ENCODE measurements at regions not wholly inside any gene's neighbourhood (a gene's known extent, or its start where the extent isn't known, plus 50 kb on each side); places are given as distances from the start of the nearest gene placed in this dataset.

- DNase-seq (ENCODE audit: low read depth in 2 of 3, low spot score in 2 of 3), result no peak
These were observed 125.0 kb upstream of the MEF2A start for GRCh38 chr15:99440551-99441443.

DNA sequence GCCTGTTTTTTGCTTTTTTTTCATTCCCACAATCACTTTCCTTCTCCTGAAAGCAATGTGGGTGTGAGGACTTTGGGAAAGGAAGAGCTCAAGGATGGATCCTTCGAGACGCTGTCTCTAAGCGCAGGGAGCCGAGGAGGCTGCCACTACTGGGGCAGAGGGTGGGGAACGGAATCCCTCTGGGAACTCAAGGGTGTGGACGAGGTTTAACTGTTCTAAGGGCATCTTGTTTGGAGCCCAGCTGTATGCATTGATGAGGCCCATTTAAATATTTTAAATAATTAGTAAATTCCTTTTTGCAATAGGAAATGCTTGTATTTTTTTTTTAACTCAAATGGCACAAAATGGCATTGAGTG, 124.4 kb upstream of the MEF2A start:
- no peak for DNase-seq (ENCODE audit: low read depth in 2 of 3, low spot score in 2 of 3)

DNA sequence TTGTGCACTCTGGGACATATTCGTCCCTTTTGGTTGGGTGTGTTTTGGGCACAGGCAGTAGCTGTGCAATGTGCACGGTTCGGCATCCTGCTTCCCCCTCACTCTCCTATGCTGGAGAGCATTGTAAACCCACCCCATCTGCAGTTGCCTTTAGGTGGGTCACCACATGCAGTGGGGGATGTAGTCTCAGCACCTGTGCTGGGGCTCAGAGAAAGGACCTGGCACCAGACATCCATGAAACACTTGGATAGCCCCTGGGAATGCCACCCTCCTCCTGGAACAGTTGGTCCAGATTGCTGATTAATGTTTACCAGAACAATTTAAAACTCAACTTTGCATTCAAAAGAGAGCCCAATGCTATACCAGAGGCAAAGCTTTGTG, 123.9 kb upstream of the MEF2A start:
- DNase-seq (ENCODE audit: low read depth in 2 of 3, low spot score in 2 of 3), result no peak

- DNase-seq (ENCODE audit: low read depth in 2 of 3, low spot score in 2 of 3), result no peak
These were observed 123.4 kb upstream of the MEF2A start for GRCh38 chr15:99442252-99442897.

DNA sequence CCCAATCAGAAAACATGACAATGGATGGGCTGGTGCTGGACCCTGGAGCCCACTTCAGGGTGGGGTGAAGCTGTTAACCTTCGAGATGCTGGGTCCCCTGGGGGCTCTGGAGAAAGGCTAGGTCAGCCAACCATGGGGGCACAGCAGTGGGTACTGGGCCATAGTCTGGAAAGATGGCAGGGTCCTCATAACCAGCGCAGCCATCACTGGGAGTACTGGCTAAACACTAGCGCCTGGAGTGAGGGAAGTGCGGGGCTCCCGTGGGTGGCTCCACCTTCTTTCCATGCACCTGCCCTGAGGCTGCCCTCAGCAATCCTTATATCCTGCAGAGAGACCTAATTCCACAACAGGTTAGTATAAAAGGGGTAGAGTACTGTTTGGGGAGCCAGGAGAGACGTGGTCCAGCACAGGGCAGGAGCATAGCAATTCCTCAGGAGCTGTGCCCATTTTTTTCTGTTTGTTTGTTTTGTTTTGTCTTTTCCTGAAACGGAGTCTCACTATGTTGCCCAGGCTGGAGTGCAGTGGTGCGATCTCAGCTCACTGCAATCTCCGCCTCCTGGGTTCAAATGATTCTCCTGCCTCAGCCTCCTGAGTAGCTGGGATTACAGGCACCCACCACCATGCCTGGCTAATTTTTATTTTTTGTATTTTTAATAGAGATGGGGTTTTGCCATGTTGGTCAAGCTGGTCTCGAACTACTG, 122.6 kb upstream of the MEF2A start:
- no peak for DNase-seq (ENCODE audit: low read depth in 2 of 3, low spot score in 2 of 3)

DNA sequence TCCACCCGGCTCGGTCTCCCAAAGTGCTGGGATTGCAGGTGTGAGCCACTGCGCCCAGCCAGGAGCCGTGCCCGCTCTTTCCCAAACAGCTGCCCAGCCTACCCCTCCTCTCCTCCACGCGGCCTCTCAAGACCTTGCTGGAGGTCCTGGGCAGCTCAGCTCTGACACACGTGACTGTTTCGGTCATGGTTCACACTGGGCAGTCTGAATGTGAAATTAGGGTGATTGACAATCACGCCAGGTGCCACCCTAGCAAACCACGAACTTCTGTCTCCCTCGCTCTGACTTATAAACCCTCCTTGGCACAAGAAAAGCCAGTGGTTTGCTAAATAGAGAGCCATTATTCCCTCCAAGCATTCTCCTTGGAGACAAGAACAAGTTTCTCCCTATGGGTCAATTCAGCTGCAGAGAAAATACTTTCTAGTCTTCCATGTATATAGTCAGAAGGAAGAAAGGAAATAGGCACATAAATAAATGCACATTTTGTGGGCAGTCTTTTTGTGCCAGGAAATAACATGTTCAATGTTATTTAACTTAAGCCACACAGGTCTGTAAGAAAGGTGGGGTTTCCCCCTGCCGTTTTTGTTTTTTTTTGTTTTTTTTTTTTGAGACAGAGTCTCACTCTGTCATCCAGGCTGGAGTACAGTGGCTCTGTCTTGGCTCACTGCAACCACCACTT, 121.9 kb upstream of the MEF2A start:
- DNase-seq (ENCODE audit: low read depth in 2 of 3, low spot score in 2 of 3), result no peak

GRCh38 chr15:99445272-99445850, 120.4 kb upstream of the MEF2A start:
- DNase-seq (ENCODE audit: low read depth in 2 of 3, low spot score in 2 of 3), result no peak

DNA sequence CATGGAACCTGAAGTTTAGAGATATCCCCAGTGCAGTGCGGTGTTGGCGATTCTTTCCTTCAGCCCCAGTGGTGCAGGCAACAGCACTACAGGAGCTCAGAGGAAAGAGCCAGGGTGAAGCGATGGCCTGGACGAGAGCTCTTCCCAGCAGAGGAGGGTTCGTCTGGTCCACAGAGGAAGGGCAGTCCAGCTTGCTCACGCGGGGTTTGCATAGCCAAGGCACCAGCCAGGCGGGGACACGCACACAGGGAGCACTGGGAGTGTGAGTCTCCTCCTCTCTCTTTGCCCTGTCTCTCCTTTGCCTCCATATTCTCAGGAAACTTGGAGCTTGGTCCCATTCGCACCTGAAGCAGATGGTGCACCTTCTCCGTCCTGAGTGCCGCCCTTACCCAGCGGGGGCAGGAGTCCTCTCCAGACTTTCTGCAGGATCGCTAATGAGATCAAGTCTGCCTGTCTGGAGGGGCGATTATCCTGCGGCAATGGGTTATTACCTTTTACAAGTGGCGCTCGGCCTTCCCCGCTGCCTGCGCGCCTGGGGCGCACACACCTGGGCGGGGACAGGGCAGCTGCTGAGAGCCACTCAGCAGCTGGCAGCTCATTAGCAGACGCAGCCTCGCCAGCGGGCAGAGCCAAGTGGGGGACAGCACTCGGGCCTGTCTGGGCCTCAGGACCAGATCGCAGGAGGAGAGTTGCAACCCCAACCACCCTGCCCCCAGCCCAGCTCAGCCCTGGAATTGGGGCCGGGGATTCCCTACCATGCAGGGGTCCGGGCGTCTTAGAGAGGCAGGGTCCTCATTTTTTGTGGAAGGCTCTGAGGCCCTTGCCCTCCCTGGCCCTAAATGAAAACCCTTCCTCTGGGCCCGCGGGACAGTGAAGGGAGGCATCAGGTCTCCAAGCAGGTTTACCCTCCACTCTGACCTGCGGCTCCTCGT, 119.0 kb upstream of the MEF2A start:
- DNase-seq (ENCODE audit: low read depth in 2 of 3, low spot score in 2 of 3), result no peak

DNA sequence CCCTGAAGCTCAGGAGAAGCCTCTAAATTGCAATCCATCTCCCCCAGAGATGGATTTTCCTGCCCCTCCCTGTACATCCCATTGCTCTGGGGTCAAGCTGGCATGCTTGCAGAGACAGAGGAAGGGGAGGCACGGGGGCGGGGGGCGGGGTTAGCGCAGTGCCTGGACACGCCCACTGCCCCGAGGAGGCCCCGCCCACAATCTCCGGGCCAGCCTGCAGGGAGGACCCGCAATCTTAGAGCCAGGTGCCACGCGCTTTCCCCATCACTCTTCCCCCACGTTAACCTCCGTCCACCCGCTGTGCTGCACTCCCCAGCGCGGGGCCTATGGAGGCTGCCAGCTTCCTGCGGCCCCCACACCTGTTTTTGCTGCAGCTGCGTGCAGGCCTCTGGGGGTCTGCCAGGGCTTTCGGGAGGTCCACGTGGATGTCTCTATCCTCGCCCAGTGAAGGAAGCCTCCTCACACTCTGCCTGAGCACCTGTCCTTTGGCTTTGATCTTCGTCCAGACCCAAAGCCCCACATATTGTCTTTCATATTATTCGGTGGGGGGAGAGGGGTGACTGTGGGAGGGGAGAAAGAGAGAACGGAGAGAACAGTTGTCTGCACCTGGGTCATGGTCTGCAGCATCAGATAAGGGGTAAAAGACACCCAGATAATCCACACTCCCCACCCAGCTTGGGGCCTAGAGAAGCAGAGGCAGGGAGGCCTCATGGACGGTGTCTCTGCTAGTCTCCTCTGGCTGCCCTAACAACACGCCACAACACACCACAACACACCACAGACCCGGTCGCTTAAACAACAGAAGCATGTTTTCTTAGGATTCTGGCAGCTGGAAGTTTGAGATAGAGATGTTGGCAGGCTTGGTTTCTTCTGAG, 118.0 kb upstream of the MEF2A start:
- no peak for DNase-seq (ENCODE audit: low read depth in 2 of 3, low spot score in 2 of 3)

GRCh38 chr15:99449514-99449913, 116.3 kb upstream of the MEF2A start:
- DNase-seq (ENCODE audit: low read depth in 2 of 3, low spot score in 2 of 3), result no peak

DNA sequence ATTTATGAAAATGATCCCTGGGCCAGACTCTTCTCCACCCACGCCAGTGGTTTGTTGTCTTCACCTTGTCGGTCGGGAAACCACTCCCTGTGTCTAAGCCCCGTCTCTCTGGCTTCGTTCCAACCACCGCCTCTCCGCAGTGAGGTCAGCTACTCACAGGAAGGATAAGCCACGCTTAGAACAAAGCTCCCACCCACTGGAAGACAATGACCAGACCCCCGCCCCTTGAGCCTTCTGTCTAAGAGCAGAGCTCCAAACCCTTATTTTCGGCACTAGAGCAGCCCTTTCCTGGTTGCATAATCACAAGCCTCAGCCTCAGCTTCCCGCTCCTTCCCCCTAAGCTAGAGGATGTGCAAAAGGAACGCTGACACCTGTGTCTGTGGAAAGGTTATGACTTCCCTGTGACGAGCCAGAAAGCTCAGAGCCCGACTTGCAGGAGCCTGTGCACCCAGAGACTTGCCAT, 114.9 kb upstream of the MEF2A start:
- peak; percentile 49 to 53 (median 53) for DNase-seq (ENCODE audit: low read depth in 2 of 3, low spot score in 2 of 3)

DNA sequence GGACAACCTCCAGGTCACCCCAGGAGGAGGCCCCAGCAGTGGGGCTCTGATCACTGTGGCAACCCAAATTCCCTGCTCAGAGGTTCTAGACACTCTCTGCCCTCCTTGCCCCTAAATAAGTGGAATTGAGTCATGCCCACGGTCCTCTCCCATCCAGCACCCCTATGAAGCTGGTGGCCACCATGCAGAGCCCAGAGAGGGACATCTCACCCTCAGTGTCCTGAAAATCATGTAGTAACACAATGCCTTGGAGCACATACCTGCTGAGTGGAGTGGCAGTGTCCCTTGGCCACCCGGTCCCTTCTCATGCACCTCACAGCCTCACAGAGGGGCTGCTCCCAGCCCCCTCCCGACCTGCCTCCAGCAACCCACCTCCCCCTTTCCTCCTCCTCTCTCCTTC, 114.3 kb upstream of the MEF2A start:
- DNase-seq (ENCODE audit: low read depth in 2 of 3, low spot score in 2 of 3), result no peak

GRCh38 chr15:99452010-99452409, 113.8 kb upstream of the MEF2A start:
- DNase-seq (ENCODE audit: low read depth in 2 of 3, low spot score in 2 of 3), result no peak

- no peak for DNase-seq (ENCODE audit: low read depth in 2 of 3, low spot score in 2 of 3)
These were observed 112.8 kb upstream of the MEF2A start for GRCh38 chr15:99452728-99453636.

DNA sequence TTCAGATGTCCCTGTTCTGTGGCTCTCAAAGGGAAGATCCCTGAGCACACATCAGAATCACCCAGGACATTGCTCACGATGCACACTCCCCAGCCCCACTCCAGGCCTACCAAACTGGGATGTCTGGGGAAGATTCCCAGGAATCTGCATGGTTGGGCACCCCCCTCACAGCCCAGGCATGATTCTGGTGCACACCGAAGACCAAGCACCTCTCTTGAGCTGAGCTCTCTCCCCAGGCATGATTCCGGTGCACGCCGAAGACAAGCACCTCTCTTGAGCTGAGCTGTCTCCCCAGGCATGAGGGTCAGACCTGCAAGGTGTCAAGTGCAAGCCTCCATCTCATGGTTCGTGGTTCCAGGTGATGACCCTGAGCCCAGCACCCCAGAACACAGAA, 112.2 kb upstream of the MEF2A start:
- no peak for DNase-seq (ENCODE audit: low read depth in 2 of 3, low spot score in 2 of 3)

DNA sequence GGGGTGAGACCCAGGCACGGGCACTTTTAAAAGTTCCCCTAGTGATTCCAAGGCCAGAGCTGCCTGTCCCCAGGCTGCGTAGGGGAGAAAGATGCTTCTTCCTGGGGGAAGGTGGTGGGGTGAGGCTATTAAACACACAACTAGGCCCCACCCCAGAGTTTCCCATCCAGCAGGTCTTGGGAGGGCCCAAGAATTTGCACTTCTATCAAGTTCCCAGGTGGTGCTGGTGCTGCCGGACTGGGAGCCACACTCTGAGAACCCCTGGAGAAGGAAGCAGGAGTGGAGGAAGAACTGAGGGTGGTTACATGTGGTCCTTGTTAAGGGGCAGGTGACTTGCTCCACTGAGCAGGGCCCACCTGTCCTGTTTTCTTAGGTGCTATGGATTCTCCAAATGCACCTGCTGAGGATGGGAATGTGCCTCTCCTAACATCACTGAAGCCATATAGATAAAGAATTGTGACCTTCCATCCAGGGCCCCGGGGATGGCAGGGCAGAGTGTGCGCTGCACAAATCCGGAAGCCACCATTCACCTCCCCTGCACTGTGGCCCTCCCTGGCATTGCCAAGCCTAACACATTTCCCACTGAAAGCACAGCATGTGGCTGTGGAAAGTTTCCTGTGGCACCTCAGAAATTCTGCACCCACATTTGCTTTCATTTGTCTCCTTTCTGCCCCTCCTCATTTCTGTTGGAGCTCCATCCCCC, 111.5 kb upstream of the MEF2A start:
- no peak for DNase-seq (ENCODE audit: low read depth in 2 of 3, low spot score in 2 of 3)

Measured in activated CD8-positive, alpha-beta memory T cell treated with anti-CD3 and anti-CD28 coated beads for 48 hours (primary cell).